ENCODE measurements at regions not wholly inside any gene's neighbourhood (a gene's known extent, or its start where the extent isn't known, plus 50 kb on each side); places are given as distances from the start of the nearest gene placed in this dataset.
"Not testable (repeated sequence)": the region's sequence is repeated elsewhere in the genome, so short reads cannot be mapped to it uniquely, and the experiment has no call there.

DNA sequence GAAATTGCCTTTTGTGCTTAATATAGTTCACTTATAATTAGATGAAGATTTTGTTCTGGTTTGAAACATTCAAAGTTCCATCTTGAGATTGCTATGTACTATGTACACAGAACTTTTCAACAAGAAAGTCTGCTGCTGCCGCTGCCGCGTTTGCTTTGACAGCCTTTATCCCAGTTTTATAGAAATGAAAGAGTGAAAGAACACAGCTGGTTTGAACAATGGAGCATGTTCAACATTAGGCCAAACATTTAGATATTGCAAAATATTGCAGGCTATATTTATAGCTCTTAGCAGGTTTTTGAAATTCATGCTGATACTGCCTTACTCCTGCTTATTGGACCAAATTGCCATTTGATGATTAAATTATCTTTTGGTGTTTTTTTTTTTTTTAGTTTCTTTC is 299.8 kb upstream of the PRKD1 start:
- DNase-seq, result no peak

DNA sequence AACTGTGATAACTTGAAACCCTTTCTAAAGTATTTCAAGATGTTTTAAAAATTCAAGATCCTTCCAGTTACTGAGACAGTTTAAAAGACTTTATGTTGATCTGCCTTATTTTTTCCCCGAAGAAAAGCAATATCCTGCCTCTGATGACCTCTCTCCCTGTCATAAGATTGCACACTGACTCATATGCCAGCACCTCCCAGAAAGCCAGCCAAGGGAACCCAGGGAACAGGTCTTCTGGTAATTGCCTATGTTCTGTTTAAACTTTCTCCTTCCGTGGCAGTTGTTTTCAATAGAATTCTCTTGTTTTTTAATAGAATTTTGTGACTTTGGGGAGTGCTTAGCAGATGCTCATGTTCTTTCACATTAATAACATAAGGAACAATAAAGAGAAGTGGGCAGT is 300.2 kb upstream of the PRKD1 start:
- no peak for DNase-seq

DNA sequence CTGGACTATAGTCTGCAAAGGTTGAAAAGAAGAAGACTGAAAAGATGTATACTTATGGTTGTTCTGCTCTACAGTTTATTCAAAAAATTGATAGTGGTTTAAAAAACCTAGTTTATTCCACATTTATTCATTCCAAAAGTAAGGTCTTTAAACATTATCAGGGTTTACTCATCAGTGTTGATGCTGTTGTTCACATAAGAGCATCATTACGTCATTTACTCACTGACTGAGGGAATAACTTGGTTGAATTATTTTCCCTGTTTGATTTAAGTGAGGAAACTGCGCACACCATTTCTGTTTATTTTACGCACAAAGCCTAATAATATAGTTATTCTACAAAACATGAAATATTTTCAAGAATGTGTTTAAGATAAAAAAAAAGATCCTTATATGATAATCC is 303.1 kb upstream of the PRKD1 start:
- DNase-seq, result no peak

DNA sequence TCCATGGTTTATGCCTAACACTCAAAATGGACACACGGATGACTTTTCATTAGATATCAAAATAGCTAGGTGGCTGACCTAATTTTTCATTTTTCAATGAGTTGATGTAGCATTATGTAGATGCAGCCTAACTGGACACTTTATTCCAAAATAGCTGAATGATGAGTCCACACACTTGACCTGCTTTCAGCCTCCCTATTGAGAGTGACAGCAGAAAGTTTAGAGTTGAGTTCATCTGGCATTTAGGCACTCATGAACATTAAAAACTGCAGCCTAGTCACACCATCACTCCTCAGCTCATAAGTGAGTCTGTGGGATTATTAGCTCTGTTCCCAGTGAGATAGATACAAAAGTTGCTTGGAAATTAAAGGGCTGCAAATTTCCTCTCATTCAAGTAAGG is 307.3 kb upstream of the PRKD1 start:
- no peak for DNase-seq

DNA sequence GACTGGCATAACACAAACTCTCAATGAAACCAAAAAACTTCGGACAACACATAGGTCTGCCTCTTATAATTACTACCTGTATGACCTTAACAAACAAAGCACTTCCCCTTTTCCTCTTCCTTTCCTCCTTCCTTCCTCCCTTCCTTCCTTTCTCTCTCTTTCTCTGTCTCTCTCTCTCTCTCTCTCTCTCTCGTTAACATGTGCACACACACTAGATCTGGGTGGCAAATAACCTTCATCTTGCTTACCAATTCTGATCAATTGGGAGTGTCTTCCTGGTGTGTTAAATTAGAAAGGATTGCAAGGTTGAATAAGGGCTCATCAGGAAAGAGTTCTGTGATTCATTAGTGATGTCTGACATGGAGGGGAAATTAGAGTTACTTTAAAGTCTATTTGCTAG is 307.8 kb upstream of the PRKD1 start:
- no peak for DNase-seq

DNA sequence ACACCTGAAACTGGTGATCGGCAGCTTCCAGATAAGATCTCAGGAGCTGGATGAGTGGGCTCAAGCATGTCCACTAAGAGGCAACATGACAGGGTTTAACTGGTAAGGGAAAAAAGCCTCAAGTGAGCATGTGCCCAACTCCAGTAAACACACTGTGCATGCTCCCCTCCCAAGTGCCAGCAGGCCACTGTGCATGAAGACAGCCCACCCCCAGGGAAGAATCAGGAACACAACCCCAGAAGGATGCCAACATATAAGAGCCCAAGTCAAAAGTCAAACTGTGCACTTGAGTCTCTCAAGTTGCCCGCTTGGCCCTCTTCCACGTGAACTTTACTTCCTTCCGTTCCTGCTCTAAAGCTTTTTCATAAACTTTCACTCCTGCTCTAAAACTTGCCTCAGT is 311.3 kb upstream of the PRKD1 start:
- no peak for DNase-seq

DNA sequence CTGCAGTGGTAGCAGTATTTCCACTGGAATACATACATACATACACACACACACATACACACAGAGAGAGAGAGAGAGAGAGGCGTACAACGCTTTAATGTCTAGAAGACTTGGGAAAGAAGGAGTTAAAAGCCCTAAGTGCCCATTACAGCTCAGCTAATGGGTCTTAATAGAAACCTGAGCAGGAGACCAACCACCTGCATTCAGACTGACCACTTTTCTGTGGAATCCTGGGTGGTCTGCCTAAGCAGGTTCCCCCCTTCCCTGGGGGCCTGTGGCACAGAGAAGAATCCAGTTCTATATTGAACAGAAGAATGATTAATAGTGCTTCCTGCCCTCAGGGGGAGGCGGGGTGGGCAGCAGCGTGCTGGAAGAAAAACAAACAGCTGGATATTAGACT is 312.4 kb upstream of the PRKD1 start:
- DNase-seq, result no peak

DNA sequence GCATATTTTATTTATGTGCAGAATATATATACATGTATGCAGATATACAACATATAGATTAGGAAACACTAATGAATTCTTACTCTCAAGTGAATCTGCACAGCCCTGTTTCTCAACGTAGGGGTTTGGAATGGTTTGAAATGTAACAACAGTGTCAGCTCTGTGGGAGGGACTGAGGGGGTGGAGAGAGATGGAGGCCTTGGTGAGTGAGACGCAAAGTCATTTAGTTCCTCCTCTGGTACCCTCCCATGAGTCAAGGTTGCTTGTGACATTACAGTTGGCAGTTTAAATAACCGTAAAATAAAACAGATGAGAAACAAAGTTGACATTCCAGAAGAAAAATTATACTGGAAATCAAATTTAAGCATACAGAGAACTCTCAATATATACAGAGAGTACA is 313.0 kb upstream of the PRKD1 start:
- DNase-seq, result no peak

DNA sequence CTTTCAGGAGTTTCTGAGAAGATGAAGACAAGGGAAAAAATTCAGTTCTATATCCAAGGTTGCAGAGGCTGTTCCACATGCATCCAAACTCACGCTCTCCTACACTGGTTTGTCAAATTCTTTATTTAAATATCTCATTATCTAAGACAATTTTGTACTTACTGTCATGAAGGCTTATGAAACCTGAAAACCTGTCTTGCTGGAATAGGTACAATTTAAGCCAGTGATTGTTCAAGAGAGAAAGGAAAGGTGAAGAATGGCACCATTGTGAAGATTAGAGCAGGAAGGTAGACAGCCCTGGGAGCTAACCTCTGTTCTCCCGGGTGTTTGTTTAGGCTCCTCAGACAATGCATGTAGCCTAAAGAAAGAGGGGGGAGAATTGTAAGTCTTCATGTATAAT is 315.1 kb upstream of the PRKD1 start:
- no peak for DNase-seq

DNA sequence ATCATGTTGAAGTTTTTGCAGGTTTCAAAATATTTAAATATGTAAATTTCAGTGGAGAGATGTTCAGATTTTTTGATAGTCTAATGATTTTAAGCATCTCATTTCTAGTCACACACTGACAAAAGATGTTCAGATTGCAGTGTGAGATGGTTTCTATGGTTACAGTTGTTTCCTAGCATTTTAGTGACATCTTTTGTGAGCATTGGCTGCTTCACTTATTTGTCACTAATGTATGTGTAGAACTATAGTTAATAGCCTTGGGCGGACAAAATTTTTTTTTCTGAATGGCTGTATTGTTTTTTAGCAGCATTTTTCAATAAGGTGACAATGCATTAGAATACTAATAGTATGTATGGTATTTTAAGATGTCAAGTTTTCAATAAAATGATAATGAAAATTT is 315.6 kb upstream of the PRKD1 start:
- DNase-seq, result peak in 1 of 2 experiments; percentile 29

DNA sequence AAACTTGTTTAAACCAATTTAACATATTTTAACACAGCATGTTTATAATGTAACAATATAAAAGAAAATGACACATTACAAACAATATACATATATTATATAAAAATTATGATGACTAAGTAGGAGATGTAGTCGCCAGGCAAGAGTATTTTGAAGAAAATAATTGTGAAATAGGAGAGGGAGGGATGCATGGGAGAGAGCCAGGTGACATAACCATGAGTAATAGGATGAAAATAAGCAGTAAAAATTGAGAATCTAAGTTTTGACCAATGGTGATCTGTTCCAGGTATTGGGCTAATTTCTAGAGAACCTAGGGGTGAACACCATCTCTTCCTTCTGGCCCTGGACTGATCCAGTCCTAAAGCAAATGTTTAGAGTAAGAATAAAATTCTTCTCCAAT is 315.2 kb upstream of the G2E3 start:
- DNase-seq, result no peak

DNA sequence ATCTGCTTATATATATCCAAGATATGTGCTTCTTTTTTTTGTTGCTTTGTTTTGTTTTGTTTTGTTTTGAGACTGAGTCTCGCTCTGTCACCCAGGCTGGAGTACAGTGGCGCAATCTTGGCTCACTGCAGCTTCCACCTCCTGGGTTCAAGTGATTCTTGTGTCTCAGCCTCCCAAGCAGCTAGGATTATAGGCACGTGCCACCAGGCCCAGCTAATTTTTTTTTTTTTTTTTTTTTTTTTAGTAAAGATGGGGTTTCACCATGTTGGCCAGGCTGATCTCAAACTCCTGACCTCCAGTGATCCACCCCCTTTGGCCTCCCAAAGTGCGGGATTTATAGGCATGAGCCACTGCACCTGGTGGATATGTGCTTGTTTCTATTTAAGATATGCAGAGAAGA is 314.6 kb upstream of the G2E3 start:
- not testable (repeated sequence) for DNase-seq

DNA sequence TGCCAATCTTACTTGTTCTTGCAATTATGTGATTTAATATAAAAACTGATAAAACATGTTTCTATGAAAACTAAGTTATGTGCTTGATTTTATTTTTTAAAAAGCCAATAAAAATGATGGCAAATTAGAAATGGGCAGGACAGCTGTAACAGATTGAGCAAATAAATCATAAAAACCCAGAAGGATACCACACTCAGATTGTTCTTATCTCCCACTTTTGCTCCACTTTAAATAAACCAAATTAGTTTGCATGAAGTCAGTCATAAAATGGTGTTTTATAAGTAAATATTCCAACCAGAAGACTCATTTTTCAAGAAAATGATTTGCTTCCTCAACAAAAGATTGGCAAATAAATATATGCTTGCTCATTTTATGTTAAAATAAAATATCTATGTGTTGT is 307.9 kb upstream of the G2E3 start:
- DNase-seq, result no peak

DNA sequence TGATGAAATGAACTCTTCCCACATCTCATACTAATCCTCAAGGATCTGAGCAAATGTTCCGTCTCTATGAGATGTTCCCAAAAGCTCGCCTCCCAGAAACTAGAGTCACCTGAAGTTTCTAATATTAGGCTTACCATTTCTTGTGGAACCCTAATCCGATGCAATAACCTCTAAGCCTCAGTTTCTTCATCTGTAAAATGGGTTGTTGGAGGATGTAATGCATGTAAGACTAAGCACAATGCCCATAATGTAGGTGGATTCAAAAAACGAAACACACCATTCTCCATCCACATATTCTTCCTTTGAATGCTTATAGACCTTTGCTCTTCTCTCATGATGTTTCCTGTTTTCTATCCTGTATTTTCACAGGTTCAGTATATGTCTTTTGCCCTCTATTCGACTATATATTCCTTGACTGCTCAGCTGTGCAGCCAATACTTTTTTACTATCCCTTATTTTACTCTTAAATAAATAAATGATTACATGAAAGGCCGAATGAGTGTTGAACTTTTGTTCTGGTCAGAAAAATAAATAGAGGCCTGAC is 307.3 kb upstream of the G2E3 start:
- DNase-seq, result no peak

DNA sequence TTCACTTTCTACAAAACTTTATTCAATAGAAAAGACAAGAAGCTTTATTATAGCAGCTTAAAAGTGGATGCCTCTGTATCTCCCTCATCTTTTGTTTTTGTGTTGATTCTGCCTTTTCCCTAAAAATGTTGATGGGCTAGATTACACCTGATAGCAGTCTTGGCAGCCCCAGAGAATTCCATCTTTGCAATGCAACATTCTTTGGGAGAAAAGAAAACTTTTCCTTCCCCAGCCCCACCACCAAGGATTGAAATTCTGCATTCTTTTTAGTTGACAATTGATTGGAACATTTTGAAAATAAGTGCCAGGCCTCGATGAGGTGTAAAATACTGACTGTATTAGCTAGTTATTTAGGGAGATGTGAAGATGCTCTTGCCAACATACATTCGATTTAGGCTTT is 306.8 kb upstream of the G2E3 start:
- no peak for DNase-seq

DNA sequence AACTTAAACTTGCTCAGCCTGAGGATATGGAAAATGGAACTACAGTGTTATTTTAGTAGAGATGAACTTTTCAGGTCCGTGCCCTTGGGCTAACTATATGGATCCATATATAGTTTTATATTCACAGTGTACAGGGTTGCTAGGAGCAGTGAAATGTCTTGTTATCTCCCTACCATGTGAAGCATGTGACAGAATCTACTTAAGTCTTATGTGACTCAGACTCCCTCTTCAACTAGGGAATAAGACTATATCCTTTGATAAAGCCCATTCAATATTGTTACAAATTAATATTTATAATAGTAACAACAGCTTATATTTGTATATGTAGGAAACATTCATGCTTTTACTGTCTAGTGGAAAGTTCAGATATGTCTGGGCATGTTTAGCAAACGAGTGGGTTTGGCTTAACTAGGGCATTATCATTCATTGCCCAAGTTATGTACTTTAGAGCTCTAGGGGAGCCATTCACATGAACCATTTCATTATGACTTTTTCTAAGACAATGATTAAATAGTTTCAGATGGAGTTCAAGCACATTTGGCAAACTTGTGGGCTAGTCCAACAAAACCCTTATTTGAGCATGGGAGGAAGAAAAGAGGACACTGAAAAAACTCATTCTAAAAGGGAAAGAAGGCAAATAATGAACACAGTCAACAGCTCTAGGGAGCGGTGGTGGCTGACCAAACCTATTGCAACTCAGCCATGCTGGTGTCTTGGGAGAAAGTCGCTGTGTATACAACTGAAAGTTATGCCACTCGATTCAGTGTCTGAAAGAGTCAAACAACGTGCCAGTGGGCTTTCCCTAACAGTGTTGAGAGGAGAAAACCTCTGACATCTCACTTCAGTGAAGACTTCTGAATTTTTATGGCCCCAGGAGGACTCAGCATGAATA is 305.9 kb upstream of the G2E3 start:
- no peak for DNase-seq

DNA sequence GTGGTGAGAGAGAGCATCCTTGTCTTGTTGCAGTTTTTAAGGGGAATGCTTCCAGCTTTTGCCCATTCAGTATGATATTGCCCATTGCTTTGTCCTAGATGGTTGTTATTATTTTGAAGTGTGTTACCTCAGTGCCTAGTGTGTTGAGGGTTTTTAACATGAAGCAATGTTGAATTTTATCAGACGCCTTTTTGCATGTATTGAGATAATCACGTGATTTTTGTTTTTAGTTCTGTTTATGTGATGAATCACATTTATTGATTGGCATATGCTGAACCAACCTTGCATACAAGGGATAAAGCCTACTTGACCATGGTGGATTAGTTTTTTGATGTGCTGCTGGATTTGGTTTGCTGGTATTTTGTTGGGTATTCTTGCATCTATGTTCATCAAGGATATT is 302.3 kb upstream of the G2E3 start:
- DNase-seq, result no peak

DNA sequence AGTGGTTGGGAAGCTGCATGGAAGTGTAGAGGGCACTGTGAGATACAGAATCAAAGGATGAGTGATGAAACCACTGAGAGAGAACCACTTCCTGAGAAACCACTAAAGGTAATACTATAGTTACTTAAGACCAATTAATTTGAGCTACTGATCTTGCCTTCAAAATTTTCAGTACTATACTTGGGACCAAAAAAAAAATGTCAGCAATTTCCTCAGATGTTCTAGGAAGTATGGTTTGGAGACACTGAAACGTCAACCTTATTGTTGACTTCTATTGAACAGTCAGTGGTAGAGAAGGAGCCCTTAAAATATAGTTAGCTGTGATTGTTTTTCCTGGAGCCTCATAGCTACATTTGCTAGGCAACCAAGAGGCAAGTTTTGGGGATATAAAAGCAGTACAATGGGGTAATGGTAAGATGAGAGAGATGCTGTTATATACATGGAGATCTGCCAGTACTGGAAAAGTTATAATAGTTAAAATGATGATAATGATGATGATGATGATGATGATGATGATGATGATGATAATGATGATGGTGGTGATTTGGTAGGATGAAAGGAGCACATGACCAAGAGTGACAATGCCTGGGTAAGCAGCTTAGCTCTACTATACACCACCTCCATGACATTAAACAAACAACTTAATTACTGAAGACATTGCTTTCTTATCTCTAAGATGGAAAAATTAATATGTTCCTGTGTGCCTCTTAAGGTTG is 300.9 kb upstream of the G2E3 start:
- no peak for DNase-seq

DNA sequence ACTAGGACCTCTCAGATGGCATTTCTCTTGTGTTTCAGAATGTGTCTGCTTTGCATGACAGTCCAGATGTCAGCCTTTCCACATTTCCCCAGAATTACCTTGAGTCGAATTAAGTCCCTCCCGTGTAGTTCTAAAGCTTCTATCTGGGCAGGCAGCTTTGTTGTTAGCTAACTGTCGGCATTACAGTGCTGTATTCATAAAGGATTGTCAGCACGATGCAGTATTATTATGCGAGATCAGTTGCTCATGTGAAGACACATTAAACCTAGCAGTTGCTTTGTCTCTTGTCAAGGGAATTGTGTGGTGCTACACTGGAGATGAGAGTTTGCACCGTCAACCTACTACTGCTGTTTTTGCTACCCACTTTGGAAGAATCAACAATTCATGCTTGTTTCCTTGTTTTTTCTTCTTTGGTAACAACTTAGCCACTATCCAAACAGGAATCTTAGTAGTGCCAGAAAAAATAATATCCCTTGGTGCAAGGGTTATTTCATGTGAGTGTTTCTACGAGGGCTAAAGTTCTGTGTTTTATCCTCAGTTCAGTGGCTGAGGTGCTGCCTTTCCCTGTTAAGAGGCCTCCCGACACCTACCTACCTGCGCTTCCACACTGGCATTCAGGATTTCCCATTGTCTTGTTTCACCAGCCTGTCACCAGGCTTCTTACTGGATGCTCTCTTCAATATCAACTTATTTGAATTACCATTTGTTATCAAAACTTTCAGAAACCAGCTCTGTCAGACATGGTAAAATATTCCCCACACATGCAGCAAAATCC is 297.9 kb upstream of the G2E3 start:
- no peak for DNase-seq

DNA sequence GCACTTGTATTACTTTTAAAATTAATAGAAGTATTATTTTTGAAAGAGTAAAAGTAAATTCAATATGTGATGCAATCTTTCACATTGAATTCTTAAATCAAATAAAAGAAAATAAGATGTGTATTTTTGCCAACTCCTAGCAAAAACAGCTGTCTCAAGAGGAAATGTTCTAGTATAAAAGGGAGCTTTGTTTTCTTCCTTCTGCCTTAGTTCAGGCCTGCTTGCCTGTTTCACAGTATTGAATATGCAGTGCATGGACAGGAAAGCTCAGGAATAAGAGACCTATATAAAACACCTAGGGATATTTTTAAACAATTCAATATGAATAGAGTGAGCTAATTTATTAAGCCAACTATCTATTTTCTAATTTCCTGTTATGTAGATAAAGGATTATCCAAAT is 294.8 kb upstream of the G2E3 start:
- no peak for DNase-seq

DNA sequence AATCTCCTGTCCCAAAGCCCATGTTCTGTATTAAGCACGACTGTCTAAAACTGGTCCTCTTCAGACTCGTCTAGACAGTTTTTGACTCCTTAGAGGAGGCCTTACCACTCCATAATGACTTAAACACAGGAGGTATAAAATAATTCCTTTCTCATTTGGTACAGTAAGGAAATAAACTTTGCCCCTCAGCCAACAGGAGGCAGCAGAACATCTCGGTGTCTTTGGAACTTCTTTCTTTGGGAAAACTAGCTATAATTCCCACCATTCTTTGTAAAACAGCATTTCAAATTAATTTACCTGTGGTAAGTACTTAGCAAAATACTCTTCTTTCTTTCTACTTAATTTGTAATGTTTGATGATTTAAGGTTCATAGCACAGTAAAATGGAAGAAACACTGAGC is 292.7 kb upstream of the G2E3 start:
- no peak for DNase-seq

DNA sequence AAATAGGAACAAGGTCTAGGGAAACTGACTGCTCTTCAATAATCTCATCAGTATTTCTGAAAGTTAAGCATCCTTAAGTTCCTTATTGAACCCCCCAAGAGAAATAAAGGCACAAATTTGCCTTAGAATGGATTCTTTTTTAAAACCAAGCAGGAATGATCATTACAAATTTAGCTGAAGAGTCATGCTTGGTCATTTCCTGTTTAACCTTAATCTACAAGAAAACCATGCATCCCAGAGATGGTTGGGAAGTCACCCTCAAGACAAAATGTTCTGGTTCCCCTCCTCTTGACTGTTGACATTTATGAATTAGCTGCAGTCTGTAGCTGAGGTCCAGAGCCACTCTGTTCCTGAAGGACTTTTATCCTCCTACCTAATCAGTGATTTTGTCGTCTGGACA is 291.8 kb upstream of the G2E3 start:
- DNase-seq, result no peak

All from NCI-H2081 (cell line).